Astrocyte of the hippocampus (primary cell): ENCODE measurements at regions not wholly inside any gene's neighbourhood (a gene's known extent, or its start where the extent isn't known, plus 50 kb on each side); places are given as distances from the start of the nearest gene placed in this dataset.
A peak's percentile ranks its signal among the peaks of the same experiment; 100 is the strongest.

Experiments
- DNase-seq: peaks from one replicate; pipeline ENCODE4 v3.0.0; 2011; ENCODE audit warnings: low read depth, low spot score

GRCh38 chr10:107477266-107477665, 312.8 kb upstream of the SORCS1 start:
- no peak for DNase-seq

- no peak for DNase-seq
These were observed 311.9 kb upstream of the SORCS1 start for GRCh38 chr10:107476408-107476807.

DNA sequence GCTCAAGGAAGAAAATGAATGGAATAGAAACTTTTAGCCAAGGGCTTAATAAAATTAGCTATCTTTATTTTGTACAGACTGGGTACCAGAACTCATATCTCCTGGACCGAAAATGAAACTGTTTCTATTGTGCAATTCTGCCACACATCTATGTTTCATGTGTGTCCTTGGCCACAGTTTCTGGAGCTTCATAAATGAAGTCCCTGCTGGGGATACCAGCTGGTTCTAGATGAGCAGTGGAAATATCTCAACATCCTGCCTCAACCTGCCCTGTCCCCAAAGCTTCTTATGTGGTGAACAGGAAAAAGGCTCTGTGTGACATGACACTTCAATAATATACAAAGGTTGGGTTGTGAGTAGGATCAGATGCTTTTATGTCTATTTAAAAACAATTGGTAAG, 310.1 kb upstream of the SORCS1 start:
- no peak for DNase-seq

GRCh38 chr10:107473225-107473624, 308.7 kb upstream of the SORCS1 start:
- no peak for DNase-seq

- no peak for DNase-seq
These were observed 307.4 kb upstream of the SORCS1 start for GRCh38 chr10:107471911-107472310.

DNA sequence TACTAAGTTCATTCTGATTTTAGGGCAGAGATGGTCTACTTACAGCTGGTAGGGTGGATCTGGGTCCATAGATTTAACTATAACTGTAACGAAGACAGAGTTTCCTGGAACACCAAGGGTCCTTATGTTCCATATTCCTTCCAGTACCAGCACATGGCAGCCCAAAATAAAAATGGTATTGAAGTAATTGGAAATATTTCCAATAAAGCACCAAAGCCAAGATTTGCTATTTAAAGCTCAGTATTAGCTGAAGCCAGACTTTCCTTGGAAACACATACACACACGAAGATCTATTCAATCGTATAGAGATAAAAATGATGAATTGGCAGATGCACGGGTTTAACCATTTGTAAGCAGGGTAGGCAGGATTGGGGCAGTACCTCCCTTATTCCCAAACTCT, 289.1 kb upstream of the SORCS1 start:
- DNase-seq = no peak

DNA sequence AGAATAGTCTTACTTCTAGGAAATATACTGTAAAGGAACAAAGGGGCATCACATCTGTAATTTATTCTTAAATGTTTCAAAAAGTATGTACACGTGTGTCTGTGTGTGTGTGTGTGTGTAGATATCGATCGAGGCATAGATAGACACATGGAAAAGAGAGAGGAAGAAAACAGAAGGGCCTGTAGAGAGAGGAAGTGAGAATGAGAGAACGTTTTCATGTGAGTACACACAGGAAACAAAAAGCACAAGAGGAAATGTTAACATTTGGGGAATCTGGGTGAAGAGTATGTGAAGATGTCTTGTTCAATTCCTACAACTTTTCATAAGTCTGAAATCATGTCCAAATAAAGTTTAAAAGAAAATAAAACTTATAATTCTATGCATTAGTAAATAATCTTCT, 286.5 kb upstream of the SORCS1 start:
- DNase-seq = no peak

- no peak for DNase-seq
These were observed 285.6 kb upstream of the SORCS1 start for GRCh38 chr10:107450056-107450455.

DNA sequence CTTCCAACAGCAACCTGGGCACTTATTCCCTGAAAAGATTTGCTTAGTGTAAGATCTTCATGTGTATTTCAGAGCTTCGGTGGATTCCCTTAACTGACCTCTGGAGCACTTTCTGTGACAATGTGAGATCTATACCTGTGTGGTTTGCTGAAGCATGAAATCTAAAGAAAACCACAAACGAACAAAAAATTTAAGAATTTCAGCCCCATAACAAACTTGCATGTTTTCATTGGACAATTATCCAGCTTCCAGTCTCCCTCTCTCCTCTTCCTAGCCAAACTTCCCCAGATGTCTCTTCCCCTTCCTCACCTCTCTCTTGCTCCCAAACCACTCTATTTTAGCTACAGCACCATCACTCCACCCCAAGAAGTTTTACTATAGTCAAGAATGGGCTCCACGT, 279.9 kb upstream of the SORCS1 start:
- DNase-seq = no peak

DNA sequence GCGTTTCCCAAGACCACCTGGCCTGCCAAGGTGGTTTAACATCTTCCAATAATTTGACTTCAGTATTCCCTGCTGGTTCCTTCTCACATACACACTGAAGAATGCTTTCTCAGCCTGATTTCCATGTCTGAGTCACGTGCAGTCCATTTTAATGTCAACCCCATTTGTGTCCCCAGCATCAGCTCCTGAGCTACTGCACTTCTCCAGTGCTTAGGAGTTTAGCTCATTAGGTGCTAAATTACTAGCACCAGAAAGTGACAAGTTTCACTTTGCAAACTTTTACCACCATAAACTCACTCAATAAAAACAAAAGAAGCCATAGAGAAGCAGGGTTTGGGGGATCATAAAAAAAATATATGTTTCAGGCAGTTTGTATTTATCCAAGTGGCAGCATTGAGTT, 279.3 kb upstream of the SORCS1 start:
- no peak for DNase-seq

DNA sequence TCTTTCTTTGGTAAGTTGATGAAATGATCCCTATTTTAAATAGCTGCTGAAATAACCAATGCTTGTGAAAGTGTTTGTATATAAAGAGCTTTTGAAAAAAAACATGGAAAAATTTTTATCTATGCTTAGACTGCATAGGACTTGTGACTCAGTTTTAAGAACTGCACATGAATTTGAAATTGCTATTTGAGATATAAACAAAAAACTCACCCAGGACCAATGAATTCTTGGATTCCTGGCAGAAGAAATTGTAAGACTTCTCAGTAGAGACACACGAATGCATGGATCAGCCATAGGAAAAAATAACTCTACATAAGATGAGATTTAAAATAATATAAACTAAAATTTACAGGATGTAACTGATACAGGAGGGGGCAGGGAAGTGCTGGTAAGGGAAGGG, 278.8 kb upstream of the SORCS1 start:
- DNase-seq = no peak

GRCh38 chr10:107442035-107442505, 277.6 kb upstream of the SORCS1 start:
- peak; percentile 63 for DNase-seq

GRCh38 chr10:107440741-107441140, 276.2 kb upstream of the SORCS1 start:
- no peak for DNase-seq

GRCh38 chr10:107437921-107438320, 273.4 kb upstream of the SORCS1 start:
- no peak for DNase-seq

GRCh38 chr10:107436568-107436967, 272.1 kb upstream of the SORCS1 start:
- DNase-seq = no peak

DNA sequence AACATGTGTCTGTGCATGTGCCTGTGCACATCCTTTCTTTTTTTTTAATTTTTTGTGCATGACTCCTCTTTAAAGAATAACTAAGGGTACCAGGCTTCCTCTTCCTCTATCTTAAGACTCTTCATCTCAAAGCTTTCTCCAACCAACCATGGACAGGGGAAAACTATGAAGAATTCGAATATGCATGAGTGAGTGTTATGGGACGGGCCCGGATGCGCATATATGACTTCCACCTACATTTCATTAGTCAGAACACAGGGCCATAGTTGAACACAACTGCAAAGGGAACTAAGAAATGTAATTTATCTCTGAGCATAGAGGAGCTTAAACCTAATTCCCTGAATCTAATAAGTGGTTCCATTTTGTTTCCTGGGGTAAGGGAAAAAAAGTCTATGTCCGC, 270.3 kb upstream of the SORCS1 start:
- DNase-seq = no peak

- no peak for DNase-seq
These were observed 269.7 kb upstream of the SORCS1 start for GRCh38 chr10:107434201-107434600.

DNA sequence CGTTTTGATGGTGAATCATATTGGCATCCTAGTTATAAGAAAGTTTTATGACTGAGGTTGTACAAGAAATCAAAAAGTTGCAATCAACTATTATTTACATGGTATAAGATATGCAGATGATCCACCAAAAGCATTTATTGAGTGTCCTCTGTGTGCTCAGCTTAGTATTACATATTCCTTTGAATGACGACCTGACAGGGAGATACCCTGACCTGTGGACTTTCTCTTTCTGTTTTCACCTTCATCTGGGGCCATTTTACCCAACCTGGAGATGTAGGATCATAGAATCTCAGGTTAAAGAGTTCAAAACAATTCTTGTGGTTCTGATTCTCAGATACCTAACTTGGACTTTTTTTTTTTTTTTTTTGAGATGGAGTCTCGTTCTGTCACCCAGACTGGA, 269.1 kb upstream of the SORCS1 start:
- DNase-seq = no peak

DNA sequence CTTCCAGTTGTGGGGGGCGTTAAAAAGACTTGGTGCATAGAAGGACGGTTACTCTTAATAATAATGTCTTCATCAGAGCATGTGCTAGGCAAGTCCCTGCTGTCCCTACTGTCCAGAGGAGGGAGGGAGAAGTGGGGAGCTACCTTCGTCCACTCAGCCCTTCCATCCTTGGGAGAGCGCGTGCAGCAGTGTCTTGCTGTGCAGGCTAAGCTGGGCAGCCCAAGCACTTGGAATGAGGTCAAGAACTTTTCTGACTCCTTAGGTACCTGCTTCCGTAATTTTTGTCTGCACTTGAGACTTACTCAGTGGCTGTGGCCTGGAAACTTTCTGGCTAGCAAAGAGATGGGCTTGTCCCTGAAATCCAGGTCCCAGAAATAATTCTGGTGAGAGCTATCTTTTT, 265.9 kb upstream of the SORCS1 start:
- no peak for DNase-seq

DNA sequence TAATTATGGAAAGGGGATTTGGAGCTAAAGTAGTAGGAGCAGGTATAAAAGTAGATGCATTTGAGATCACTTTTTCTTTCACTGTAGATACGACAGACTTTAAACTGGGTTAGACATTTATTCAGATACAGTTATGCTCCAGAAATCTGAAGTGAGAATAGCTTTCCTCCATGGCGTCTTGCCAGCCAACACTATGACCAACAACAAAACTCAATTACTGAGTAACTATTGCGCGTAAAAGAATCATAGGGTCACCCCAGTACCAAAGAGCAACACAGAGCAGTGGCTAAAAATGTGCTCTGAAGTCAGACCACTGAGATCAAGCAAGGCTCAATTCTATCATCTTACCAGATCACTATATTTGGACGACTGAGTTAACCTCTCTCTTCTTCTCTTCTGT, 262.5 kb upstream of the SORCS1 start:
- DNase-seq = no peak

GRCh38 chr10:107425931-107426553, 261.5 kb upstream of the SORCS1 start:
- no peak for DNase-seq

DNA sequence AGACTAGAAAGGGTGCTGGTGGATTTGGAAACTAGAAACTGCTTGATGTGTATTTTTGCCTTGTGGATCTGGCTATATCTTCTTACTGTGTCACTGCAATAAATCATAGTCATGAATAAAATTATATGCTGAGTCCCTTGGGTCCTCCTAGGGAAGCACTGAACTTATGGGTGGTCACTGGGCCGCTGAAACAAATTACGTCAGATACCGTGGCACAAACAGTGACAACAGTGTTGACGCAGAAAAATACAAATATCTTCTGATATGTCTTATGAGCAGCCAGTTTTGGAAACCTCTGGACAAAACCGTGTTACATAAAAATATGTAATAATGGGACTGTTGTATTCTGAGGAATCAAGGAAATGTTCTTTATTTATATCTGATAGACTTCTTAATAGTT, 260.1 kb upstream of the SORCS1 start:
- DNase-seq = no peak

DNA sequence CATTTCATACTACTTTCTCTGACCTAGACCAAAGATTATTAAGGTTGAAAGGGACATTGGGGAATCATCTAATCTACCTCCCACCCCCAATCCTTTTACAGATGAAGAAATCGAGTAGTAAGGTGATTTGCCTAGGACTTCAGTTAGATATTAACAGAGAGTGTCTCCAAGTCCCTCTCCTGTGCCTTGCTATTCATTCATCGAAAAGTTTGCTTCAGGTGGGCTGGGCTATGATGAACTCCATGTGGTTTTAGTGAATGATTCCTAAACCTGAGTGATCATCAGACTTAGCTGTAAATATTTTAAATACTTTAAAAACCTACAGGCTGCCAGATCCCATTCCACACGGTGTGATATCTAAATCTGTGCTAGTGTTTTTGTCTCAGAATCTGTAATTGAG, 259.4 kb upstream of the SORCS1 start:
- no peak for DNase-seq

GRCh38 chr10:107422681-107423080, 258.2 kb upstream of the SORCS1 start:
- DNase-seq = no peak
